Effector memory CD8-positive, alpha-beta T cell (primary cell): ENCODE measurements at regions not wholly inside any gene's neighbourhood (a gene's known extent, or its start where the extent isn't known, plus 50 kb on each side); places are given as distances from the start of the nearest gene placed in this dataset.

Experiments
- ATAC-seq: fragments of 150-1000 bp; cut with Tn5 transposase; replicated peaks from 2 replicates; pipeline ENCODE4 v1.10.0; 2021; ENCODE audit warnings: mild to moderate bottlenecking, moderate library complexity
- DNase-seq, 3 experiments: peaks; one replicate each; pipeline ENCODE4 v3.0.0; 2021
- H3K27ac Mint-ChIP-seq, 2 donors: one replicate each; pipeline ENCODE4 v1.8.0; 2022; ENCODE audit warnings: mild to moderate bottlenecking in 2 of 2, mixed read lengths in 2 of 2, moderate library complexity in 2 of 2
- H3K27me3 Mint-ChIP-seq, 2 donors: one replicate each; pipeline ENCODE4 v1.8.0; 2022; ENCODE audit warnings: mixed read lengths in 2 of 2
- H3K36me3 Mint-ChIP-seq: one replicate; pipeline ENCODE4 v1.8.0; 2022; ENCODE audit warnings: mild to moderate bottlenecking, moderate library complexity, mixed read lengths; ENCODE audit not compliant: insufficient read depth
- H3K4me1 Mint-ChIP-seq, 2 donors: one replicate each; pipeline ENCODE4 v1.8.0; 2022; ENCODE audit warnings: low read depth in 2 of 2, mixed read lengths in 2 of 2
- H3K4me3 Mint-ChIP-seq, 2 donors: one replicate each; pipeline ENCODE4 v1.8.0; 2022; ENCODE audit warnings: mild to moderate bottlenecking in 2 of 2, mixed read lengths in 2 of 2, moderate library complexity in 2 of 2
- H3K9me3 Mint-ChIP-seq, 2 donors: one replicate each; pipeline ENCODE4 v1.8.0; 2022; ENCODE audit warnings: mixed read lengths in 2 of 2

DNA sequence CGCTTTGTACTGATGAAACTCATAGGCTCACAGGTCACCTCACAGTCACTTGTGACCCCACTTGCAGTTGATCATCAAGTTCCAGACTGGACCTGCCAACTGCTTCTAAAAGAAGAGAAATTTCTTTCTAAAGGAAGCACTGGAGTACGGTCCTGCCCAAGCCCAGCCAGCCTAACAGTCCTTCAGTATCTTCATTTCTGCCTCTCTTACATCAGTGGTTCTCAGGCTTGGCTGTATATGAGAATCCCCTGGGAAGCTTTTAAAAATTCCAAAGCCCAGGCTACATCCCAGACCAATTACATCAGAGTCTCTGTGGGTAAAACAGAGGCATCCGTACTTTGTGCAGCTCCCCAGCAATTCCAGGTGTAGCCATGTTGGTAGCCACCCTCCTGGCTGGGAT is 282.1 kb downstream of the NFIB start:
- peaks cover 2 to 10% of the 10 kb centered on the region in 2 donors for H3K9me3 Mint-ChIP-seq
- H3K4me3 Mint-ChIP-seq = no peak overlapping the region
- peaks cover 0 to 1% of the 10 kb centered on the region in 2 donors for H3K4me1 Mint-ChIP-seq
- H3K36me3 Mint-ChIP-seq = no peaks in the 10 kb centered on the region
- DNase-seq = no peak
- no peaks in the 10 kb centered on the region for H3K27me3 Mint-ChIP-seq
- no peak overlapping the region for H3K27ac Mint-ChIP-seq
- ATAC-seq = no peak

GRCh38 chr9:14031060-14031414 is 282.9 kb downstream of the NFIB start:
- H3K4me3 Mint-ChIP-seq = no peak overlapping the region
- H3K27me3 Mint-ChIP-seq = no peaks in the 10 kb centered on the region
- H3K36me3 Mint-ChIP-seq = no peaks in the 10 kb centered on the region
- H3K4me1 Mint-ChIP-seq = peaks cover 0 to 1% of the 10 kb centered on the region in 2 donors
- H3K9me3 Mint-ChIP-seq = peaks cover 2 to 10% of the 10 kb centered on the region in 2 donors
- ATAC-seq (no peak), DNase-seq (no peak)
- H3K27ac Mint-ChIP-seq = no peak overlapping the region

DNA sequence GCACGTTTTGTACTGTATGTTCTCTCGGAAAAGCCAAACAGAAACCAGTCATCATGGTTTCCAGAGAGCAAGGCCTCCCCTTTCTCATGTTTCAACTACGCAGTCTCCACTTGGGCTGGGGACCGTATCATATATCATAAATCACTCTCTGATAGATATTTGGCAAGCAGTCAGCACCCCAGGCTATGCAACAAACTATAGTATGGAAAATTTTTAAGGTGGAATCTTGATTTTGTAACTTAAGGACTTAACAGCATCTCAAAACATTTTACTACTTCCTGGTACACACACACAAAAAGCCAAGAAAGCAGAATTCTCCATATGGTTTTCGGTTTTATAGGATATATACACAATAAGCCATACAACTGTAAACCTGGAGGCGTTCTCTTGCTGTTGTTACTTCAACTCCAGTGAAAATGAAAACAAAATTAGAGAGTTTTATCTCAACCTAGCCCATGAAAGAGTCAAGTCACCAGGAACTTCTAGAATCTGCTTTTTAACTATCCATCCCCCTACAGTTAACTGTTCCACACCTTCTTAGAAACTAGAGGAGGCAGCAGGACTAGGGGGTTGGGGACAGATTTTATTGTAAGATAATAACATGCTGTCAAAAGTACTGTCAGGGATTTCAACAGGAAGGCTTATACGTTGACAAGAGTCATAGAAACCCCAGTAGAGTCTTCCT is 283.4 kb downstream of the NFIB start:
- Mint-ChIP-seq H3K27me3 (no peaks in the 10 kb centered on the region), H3K9me3 (peaks cover 3 to 10% of the 10 kb centered on the region in 2 donors), H3K36me3 (no peaks in the 10 kb centered on the region), H3K27ac (no peak overlapping the region), H3K4me1 (peaks cover 0 to 1% of the 10 kb centered on the region in 2 donors), H3K4me3 (no peak overlapping the region)
- ATAC-seq (no peak), DNase-seq (no peak)

DNA sequence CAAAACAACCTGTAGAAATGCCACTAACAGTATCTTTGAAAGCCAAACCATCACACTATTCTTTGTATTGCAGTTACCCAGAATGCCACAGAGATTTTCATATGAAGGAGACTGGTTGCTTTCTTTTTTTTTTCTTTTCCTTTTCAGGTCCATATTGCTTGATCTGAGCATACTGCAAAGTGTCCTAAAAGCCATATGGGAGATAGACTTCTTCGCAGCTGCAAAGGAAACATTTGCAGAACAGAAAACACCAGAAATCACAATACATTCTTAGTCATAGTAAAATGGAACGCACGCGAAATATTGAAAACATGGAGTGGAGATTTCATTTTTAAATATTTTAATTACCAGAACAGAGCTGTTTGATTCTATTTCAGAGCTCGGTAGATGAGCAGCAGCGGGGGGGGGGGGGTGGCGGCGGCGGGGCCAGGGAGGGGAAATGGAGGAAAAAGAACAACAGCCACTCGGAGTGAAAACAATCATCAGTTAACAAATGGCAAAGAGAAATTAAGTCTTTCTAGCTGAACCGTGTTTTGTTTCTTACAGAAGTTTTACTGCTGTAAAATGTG is 284.1 kb downstream of the NFIB start:
- H3K27me3 Mint-ChIP-seq = no peaks in the 10 kb centered on the region
- ATAC-seq (no peak), DNase-seq (no peak)
- no peaks in the 10 kb centered on the region for H3K36me3 Mint-ChIP-seq
- H3K27ac Mint-ChIP-seq = no peak overlapping the region
- H3K4me1 Mint-ChIP-seq = peaks cover 0 to 1% of the 10 kb centered on the region in 2 donors
- H3K9me3 Mint-ChIP-seq = peaks cover 2 to 10% of the 10 kb centered on the region in 2 donors
- no peak overlapping the region for H3K4me3 Mint-ChIP-seq

DNA sequence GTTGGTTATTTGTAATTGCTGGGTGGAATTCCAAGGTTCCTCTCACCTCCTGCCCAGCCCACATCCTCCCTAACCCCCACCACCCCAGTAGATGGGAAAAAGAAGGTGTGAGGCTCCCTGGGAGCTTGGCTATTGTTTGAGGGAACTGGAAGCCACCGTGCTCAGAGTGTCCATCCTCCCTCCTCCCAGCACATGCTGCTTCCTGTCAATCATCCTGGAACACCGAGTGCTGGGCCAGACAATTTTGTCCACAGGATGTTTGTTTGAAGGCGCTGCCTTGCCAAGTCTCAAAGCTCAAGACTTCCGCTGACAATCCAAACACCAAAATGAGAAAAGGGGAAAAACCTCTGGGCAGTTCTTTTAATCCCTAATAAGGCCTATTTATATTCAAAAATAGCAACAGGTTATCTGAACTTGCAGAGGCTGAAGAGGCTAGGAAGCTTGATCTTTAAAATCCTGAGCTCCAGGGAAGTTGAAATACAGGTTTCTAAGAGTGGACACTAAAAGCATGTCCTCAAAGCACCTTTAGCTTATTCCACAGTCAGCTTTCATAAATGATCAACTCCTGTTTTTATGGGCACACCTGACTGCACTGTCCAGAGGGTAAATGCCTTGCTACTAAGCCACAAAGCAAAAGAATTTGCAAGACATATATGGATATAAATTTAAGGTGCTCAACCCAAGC is 286.7 kb downstream of the NFIB start:
- ATAC-seq (no peak), DNase-seq (no peak)
- Mint-ChIP-seq H3K27me3 (no peaks in the 10 kb centered on the region), H3K4me3 (no peak overlapping the region), H3K27ac (no peak overlapping the region), H3K36me3 (no peaks in the 10 kb centered on the region), H3K9me3 (peaks cover 4 to 7% of the 10 kb centered on the region in 2 donors), H3K4me1 (no peaks in the 10 kb centered on the region)

DNA sequence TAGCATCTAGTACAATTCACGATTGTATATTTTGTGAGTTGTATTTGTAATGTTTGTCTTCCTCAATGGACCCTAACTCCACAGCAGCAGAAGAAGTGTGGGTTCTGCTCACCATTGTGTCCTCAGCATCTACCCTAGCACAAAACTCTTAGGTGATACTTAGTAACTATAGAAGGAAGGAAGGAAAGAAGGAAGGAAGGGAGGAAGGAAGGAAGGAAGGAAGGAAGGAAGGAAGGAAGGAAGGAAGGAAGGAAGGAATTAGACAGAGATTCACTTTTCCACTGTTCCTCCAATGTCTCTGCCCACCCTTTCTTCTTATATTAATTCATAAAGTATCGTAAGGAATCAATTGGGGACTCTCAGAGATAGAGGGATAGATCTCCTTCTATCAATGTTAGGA is 288.2 kb downstream of the NFIB start:
- Mint-ChIP-seq H3K27ac (no peak overlapping the region), H3K36me3 (no peaks in the 10 kb centered on the region), H3K4me3 (no peak overlapping the region), H3K27me3 (no peaks in the 10 kb centered on the region), H3K9me3 (peaks cover 0 to 7% of the 10 kb centered on the region in 2 donors), H3K4me1 (no peaks in the 10 kb centered on the region)
- ATAC-seq = no peak
- DNase-seq = no peak

GRCh38 chr9:14023285-14023684 is 290.7 kb downstream of the NFIB start:
- Mint-ChIP-seq H3K27ac (no peak overlapping the region), H3K4me1 (no peaks in the 10 kb centered on the region), H3K4me3 (no peak overlapping the region), H3K36me3 (no peaks in the 10 kb centered on the region), H3K27me3 (no peaks in the 10 kb centered on the region), H3K9me3 (peaks cover 0 to 7% of the 10 kb centered on the region in 2 donors)
- no peak for ATAC-seq
- DNase-seq = no peak

- H3K36me3 Mint-ChIP-seq = no peaks in the 10 kb centered on the region
- no peaks in the 10 kb centered on the region for H3K27me3 Mint-ChIP-seq
- H3K9me3 Mint-ChIP-seq = peaks cover 0 to 7% of the 10 kb centered on the region in 2 donors
- ATAC-seq (no peak), DNase-seq (no peak)
- H3K4me1 Mint-ChIP-seq = no peaks in the 10 kb centered on the region
- no peak overlapping the region for H3K4me3 Mint-ChIP-seq
- H3K27ac Mint-ChIP-seq = no peak overlapping the region
Observed at GRCh38 chr9:14021871-14022525, 291.9 kb downstream of the NFIB start.

- no peaks in the 10 kb centered on the region for H3K27me3 Mint-ChIP-seq
- ATAC-seq (no peak), DNase-seq (no peak)
- no peaks in the 10 kb centered on the region for H3K36me3 Mint-ChIP-seq
- H3K27ac Mint-ChIP-seq = no peak overlapping the region
- H3K4me3 Mint-ChIP-seq = no peak overlapping the region
- no peaks in the 10 kb centered on the region for H3K4me1 Mint-ChIP-seq
- peaks cover 9 to 13% of the 10 kb centered on the region in 2 donors for H3K9me3 Mint-ChIP-seq
Observed at GRCh38 chr9:14018081-14018480, 295.9 kb downstream of the NFIB start.

DNA sequence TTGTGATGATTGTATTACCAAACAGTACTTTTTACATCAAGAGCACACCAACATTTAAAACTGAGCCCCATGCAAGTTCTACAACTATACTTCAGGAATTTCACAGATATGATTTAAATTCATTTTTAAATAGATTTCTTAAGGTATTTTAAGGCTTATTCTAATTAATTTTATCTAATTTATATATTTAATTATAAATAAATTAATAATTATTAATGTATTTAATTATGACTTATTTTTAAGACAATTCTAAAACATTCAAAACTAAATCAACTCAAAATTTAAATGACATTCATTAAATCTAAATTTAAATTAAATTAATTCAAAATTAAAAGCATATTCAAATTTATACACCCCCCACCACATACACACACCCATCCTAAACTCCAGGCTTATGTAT is 299.2 kb downstream of the NFIB start:
- Mint-ChIP-seq H3K9me3 (peaks cover 11 to 26% of the 10 kb centered on the region in 2 donors), H3K4me1 (no peaks in the 10 kb centered on the region), H3K27ac (no peak overlapping the region), H3K36me3 (no peaks in the 10 kb centered on the region), H3K27me3 (no peaks in the 10 kb centered on the region), H3K4me3 (no peak overlapping the region)
- DNase-seq = no peak
- no peak for ATAC-seq

GRCh38 chr9:14014218-14014617 is 299.7 kb downstream of the NFIB start:
- H3K27me3 Mint-ChIP-seq = no peaks in the 10 kb centered on the region
- H3K27ac Mint-ChIP-seq = no peak overlapping the region
- peaks cover 11 to 26% of the 10 kb centered on the region in 2 donors for H3K9me3 Mint-ChIP-seq
- no peaks in the 10 kb centered on the region for H3K4me1 Mint-ChIP-seq
- H3K36me3 Mint-ChIP-seq = no peaks in the 10 kb centered on the region
- DNase-seq = no peak
- no peak overlapping the region for H3K4me3 Mint-ChIP-seq
- no peak for ATAC-seq

DNA sequence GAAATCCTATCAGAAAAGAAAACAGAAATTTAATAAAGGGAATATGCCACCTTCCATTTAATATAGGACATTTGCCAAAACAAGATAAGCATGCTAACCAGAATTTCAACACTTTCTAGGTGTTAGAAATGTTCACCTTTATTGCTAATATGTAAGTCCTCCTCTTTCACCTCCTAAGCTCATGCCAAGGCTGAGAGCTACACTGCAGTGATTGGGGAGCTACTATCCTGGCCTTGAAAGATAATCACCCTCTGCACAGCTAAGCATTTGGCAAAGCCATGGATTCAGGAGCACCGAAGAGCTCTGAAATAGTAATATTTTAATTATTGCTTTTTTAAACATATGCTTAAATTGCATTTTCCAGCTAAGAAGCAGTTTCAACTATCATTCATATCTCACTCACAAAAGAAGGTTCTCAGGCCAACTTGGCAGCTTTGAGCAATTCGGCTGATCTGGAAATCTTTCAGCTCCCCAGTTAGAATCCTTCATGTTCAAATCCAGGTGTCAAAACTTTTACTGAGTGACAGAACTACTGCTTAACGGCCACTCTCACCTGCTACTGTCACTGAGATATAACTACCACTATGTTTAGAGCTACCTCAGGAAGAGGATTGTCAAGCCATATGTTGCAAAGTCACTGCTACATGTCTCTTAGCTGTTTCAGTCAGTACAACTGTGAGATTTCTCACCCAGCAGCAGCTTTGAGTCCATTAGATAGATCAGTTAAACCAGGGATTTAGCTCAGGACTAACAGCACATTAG is 302.0 kb downstream of the NFIB start:
- peaks cover 13 to 26% of the 10 kb centered on the region in 2 donors for H3K9me3 Mint-ChIP-seq
- no peak overlapping the region for H3K4me3 Mint-ChIP-seq
- no peaks in the 10 kb centered on the region for H3K4me1 Mint-ChIP-seq
- DNase-seq (no peak), ATAC-seq (no peak)
- no peaks in the 10 kb centered on the region for H3K27me3 Mint-ChIP-seq
- no peak overlapping the region for H3K27ac Mint-ChIP-seq
- no peaks in the 10 kb centered on the region for H3K36me3 Mint-ChIP-seq

GRCh38 chr9:14007190-14007769 is 306.7 kb downstream of the NFIB start:
- no peak overlapping the region for H3K27ac Mint-ChIP-seq
- no peak overlapping the region for H3K4me3 Mint-ChIP-seq
- ATAC-seq (no peak), DNase-seq (no peak)
- H3K36me3 Mint-ChIP-seq = no peaks in the 10 kb centered on the region
- no peaks in the 10 kb centered on the region for H3K4me1 Mint-ChIP-seq
- no peaks in the 10 kb centered on the region for H3K27me3 Mint-ChIP-seq
- peaks cover 6 to 13% of the 10 kb centered on the region in 2 donors for H3K9me3 Mint-ChIP-seq
